ENCODE measurements at regions not wholly inside any gene's neighbourhood (a gene's known extent, or its start where the extent isn't known, plus 50 kb on each side); places are given as distances from the start of the nearest gene placed in this dataset.
"Not testable (repeated sequence)": the region's sequence is repeated elsewhere in the genome, so short reads cannot be mapped to it uniquely, and the experiment has no call there.

DNA sequence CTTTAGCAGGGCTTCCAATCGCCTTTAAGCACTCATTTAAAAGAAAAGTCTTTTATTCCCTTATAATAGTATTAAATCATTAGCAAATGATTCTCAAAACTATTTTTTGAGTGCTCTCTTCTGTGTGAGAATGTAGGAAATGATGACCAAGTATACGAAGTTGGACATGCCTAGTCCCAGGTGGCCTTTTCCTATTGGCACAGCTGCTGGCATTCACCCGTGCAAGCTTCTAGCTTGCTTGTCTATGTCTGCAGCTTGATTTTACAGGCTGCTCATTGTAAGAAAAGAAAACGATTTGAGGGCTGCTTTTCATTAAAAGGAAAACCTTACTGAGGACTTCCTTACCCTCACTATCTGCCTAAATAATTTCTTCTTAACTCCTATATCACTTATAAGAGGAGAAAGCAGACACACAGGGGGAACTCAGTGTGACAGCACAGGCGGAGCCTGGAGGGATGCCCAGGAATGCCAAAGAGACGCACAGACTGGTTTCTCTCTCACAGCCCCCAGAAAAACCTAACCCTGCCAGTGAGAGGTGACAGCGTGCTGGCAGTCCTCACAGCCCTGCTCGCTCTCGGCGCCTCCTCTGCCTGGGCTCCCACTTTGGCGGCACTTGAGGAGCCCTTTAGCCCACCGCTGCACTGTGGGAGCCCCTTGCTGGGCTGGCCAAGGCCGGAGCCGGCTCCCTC, 102.7 kb upstream of the ETV6 start:
- not testable (repeated sequence) for H3K27me3 ChIP-seq (ENCODE audit: insufficient read depth, low read depth, low read length); H3K9ac ChIP-seq (ENCODE audit: low read length); H3K27ac ChIP-seq (ENCODE audit: low read length); H3K9me3 ChIP-seq (ENCODE audit: low read length); H3K4me2 ChIP-seq (ENCODE audit: low read length); H3K79me2 ChIP-seq (replicated peaks; ENCODE audit: insufficient read depth, low read length); H3K4me3 ChIP-seq (ENCODE audit: low read length); H4K20me1 ChIP-seq (ENCODE audit: insufficient read depth); H3K9me2 ChIP-seq (ENCODE audit: insufficient read depth, low read length); H3F3A ChIP-seq (ENCODE audit: insufficient read depth, low read length, poor library complexity, severe bottlenecking); H2AFZ ChIP-seq (ENCODE audit: low read depth, low read length); H3K36me3 ChIP-seq (ENCODE audit: insufficient read depth, low read length)

GRCh38 chr12:11547271-11547646, 102.2 kb upstream of the ETV6 start:
- not testable (repeated sequence) for H3F3A ChIP-seq (ENCODE audit: insufficient read depth, low read length, poor library complexity, severe bottlenecking); H3K9me3 ChIP-seq (ENCODE audit: low read length); H3K36me3 ChIP-seq (ENCODE audit: insufficient read depth, low read length); H3K27me3 ChIP-seq (ENCODE audit: insufficient read depth, low read depth, low read length); H3K4me3 ChIP-seq (ENCODE audit: low read length); H3K27ac ChIP-seq (ENCODE audit: low read length); H3K4me2 ChIP-seq (ENCODE audit: low read length); H3K9ac ChIP-seq (ENCODE audit: low read length); H2AFZ ChIP-seq (ENCODE audit: low read depth, low read length); H3K79me2 ChIP-seq (replicated peaks; ENCODE audit: insufficient read depth, low read length); H3K9me2 ChIP-seq (ENCODE audit: insufficient read depth, low read length); H4K20me1 ChIP-seq (ENCODE audit: insufficient read depth)

DNA sequence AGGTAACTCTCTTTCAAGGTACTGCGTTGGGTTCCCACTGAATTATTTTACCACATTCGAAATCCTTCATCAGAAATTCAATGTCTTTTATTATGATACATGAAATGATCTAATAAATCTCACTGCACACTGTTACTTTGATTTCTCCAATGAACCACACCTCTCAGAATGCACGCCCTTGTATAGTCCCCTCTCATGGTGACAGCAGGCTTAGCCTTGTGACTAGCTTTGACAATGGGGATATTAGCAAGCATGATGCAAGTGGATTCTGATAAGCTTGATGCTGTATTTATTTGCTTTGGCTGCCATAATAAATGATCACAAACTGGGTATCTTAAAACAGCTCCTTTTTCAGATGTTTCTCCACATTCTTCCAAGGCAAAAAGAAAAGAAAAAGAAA, 100.4 kb upstream of the ETV6 start:
- Histone ChIP-seq H3K4me2 (ENCODE audit: low read length) (no peak overlapping the region), H3K9ac (ENCODE audit: low read length) (no peak overlapping the region), H3K27ac (ENCODE audit: low read length) (no peak overlapping the region), H3K79me2 (replicated peaks; ENCODE audit: insufficient read depth, low read length) (no peaks in the 10 kb centered on the region), H3K9me3 (ENCODE audit: low read length) (no peaks in the 10 kb centered on the region), H3K27me3 (ENCODE audit: insufficient read depth, low read depth, low read length) (no peaks in the 10 kb centered on the region), H3K4me3 (ENCODE audit: low read length) (no peak overlapping the region), H3F3A (ENCODE audit: insufficient read depth, low read length, poor library complexity, severe bottlenecking) (no peaks in the 10 kb centered on the region), H4K20me1 (ENCODE audit: insufficient read depth) (no peaks in the 10 kb centered on the region), H3K36me3 (ENCODE audit: insufficient read depth, low read length) (no peaks in the 10 kb centered on the region), H3K9me2 (ENCODE audit: insufficient read depth, low read length) (no peaks in the 10 kb centered on the region), H2AFZ (ENCODE audit: low read depth, low read length) (no peak overlapping the region)
- TF ChIP-seq TAF1 (IDR thresholded peaks at IDR 0.05; ENCODE audit: low read depth) (no peak), SMC3 (conservative IDR thresholded peaks at IDR 0.05; ENCODE audit: poor library complexity) (no peak), POLR2AphosphoS5 (IDR thresholded peaks at IDR 0.05) (no peak), MXI1 (conservative IDR thresholded peaks at IDR 0.05; ENCODE audit: poor library complexity, severe bottlenecking) (no peak)

DNA sequence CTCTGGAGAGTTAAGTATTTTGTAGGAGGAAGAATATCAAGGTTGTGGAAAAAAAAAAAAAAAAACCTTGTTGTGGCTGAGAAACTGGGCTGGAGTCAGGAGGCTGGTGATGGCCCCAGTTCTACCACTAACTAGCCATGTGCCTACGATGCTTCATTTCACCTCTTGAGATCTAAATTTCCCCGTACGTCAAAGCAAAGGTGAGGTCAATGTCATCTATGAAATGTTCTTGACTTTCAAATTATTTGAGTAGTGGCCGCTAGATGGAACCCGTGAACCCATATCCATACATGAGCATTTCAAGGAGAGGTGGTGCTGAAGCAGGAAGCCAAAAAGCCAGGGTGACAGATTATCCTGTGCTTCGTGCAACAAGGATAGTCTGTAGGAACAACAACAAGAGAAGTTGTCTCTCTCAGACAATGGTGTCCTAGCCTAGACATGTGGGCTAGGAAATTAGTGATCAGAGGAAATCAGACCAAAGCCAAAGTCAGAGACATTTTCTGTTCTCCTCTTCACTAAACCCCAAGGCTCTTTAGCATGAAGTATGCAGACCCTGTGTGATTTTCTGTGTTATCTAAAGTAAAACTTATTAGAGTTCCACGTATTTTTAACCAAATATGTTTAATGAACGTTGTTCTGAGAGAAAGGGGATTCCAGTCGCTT, 95.5 kb upstream of the ETV6 start:
- no peaks in the 10 kb centered on the region for H3K9me3 ChIP-seq (ENCODE audit: low read length)
- H3K36me3 ChIP-seq (ENCODE audit: insufficient read depth, low read length): no peaks in the 10 kb centered on the region
- no peak overlapping the region for H3K4me2 ChIP-seq (ENCODE audit: low read length)
- no peak overlapping the region for H3K4me3 ChIP-seq (ENCODE audit: low read length)
- H3K79me2 ChIP-seq (replicated peaks; ENCODE audit: insufficient read depth, low read length): no peaks in the 10 kb centered on the region
- H3K9ac ChIP-seq (ENCODE audit: low read length): no peak overlapping the region
- H3F3A ChIP-seq (ENCODE audit: insufficient read depth, low read length, poor library complexity, severe bottlenecking): no peaks in the 10 kb centered on the region
- no peak overlapping the region for H3K27ac ChIP-seq (ENCODE audit: low read length)
- H2AFZ ChIP-seq (ENCODE audit: low read depth, low read length): no peak overlapping the region
- TF ChIP-seq MXI1 (conservative IDR thresholded peaks at IDR 0.05; ENCODE audit: poor library complexity, severe bottlenecking) (no peak), SMC3 (conservative IDR thresholded peaks at IDR 0.05; ENCODE audit: poor library complexity) (peak; percentile 69), EZH2 (IDR thresholded peaks at IDR 0.05; ENCODE audit: borderline replicate concordance, insufficient read depth, low read length, poor library complexity, severe bottlenecking) (no peak), POLR2AphosphoS5 (IDR thresholded peaks at IDR 0.05) (no peak), EP300 (conservative IDR thresholded peaks at IDR 0.05; ENCODE audit: poor library complexity, severe bottlenecking) (no peak), TAF1 (IDR thresholded peaks at IDR 0.05; ENCODE audit: low read depth) (no peak), RAD21 (conservative IDR thresholded peaks at IDR 0.05) (peak; percentile 65), REST (IDR thresholded peaks at IDR 0.05; ENCODE audit: borderline replicate concordance) (no peak)
- TF ChIP-seq, protein P1, sequence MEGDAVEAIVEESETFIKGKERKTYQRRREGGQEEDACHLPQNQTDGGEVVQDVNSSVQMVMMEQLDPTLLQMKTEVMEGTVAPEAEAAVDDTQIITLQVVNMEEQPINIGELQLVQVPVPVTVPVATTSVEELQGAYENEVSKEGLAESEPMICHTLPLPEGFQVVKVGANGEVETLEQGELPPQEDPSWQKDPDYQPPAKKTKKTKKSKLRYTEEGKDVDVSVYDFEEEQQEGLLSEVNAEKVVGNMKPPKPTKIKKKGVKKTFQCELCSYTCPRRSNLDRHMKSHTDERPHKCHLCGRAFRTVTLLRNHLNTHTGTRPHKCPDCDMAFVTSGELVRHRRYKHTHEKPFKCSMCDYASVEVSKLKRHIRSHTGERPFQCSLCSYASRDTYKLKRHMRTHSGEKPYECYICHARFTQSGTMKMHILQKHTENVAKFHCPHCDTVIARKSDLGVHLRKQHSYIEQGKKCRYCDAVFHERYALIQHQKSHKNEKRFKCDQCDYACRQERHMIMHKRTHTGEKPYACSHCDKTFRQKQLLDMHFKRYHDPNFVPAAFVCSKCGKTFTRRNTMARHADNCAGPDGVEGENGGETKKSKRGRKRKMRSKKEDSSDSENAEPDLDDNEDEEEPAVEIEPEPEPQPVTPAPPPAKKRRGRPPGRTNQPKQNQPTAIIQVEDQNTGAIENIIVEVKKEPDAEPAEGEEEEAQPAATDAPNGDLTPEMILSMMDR (IDR thresholded peaks at IDR 0.05; ENCODE audit: poor library complexity, severe bottlenecking): peak; percentile 78
- no peaks in the 10 kb centered on the region for H3K27me3 ChIP-seq (ENCODE audit: insufficient read depth, low read depth, low read length)
- H4K20me1 ChIP-seq (ENCODE audit: insufficient read depth): no peaks in the 10 kb centered on the region
- no peaks in the 10 kb centered on the region for H3K9me2 ChIP-seq (ENCODE audit: insufficient read depth, low read length)
